HEK293T (cell line): ENCODE measurements at regions not wholly inside any gene's neighbourhood (a gene's known extent, or its start where the extent isn't known, plus 50 kb on each side); places are given as distances from the start of the nearest gene placed in this dataset.

Experiments
- ARNT ChIP-seq: fragments of 450-650 bp; IDR thresholded peaks from 2 replicates; pipeline ENCODE4 v1.6.1; 2017; ENCODE audit warnings: mild to moderate bottlenecking
- BHLHE40 ChIP-seq: fragments of 450-650 bp; IDR thresholded peaks from 2 replicates; pipeline ENCODE4 v1.6.1; 2016; ENCODE audit warnings: mild to moderate bottlenecking, moderate library complexity, borderline replicate concordance
- CTBP1 ChIP-seq: fragments of 450-650 bp; IDR thresholded peaks from 2 replicates; pipeline ENCODE4 v1.6.1; 2016; ENCODE audit warnings: borderline replicate concordance
- ELF4 ChIP-seq: fragments of 450-650 bp; IDR thresholded peaks from 2 replicates; pipeline ENCODE4 v1.6.1; 2017; ENCODE audit warnings: antibody characterized with exemption
- FOXA1 ChIP-seq: fragments of 450-650 bp; IDR thresholded peaks from 2 replicates; pipeline ENCODE4 v1.6.1; 2016; ENCODE audit warnings: mild to moderate bottlenecking
- FOXK2 ChIP-seq: fragments of 450-650 bp; IDR thresholded peaks from 2 replicates; pipeline ENCODE4 v1.6.1; 2016; ENCODE audit warnings: mild to moderate bottlenecking
- FOXM1 ChIP-seq: fragments of 450-650 bp; IDR thresholded peaks from 2 replicates; pipeline ENCODE4 v1.6.1; 2017; ENCODE audit warnings: mild to moderate bottlenecking, borderline replicate concordance
- HDGF ChIP-seq: fragments of 450-650 bp; IDR thresholded peaks from 2 replicates; pipeline ENCODE4 v1.6.1; 2017; ENCODE audit warnings: antibody characterized with exemption, borderline replicate concordance
- LEF1 ChIP-seq: fragments of 450-650 bp; IDR thresholded peaks from 2 replicates; pipeline ENCODE4 v1.6.1; 2017; ENCODE audit warnings: mild to moderate bottlenecking, borderline replicate concordance
- NFRKB ChIP-seq: fragments of 450-650 bp; IDR thresholded peaks from 2 replicates; pipeline ENCODE4 v1.6.1; 2016; ENCODE audit warnings: mild to moderate bottlenecking, moderate library complexity
- PKNOX1 ChIP-seq: fragments of 450-650 bp; IDR thresholded peaks from 2 replicates; pipeline ENCODE4 v1.6.1; 2016
- SP1 ChIP-seq: fragments of 450-650 bp; IDR thresholded peaks from 2 replicates; pipeline ENCODE4 v1.6.1; 2017
- TARDBP ChIP-seq: fragments of 450-650 bp; IDR thresholded peaks from 2 replicates; pipeline ENCODE4 v1.6.1; 2016
- ZNF384 ChIP-seq: fragments of 450-650 bp; IDR thresholded peaks from 2 replicates; pipeline ENCODE4 v1.6.1; 2016

- TF ChIP-seq SP1 (no peak), BHLHE40 (no peak), ELF4 (no peak), FOXM1 (no peak), ZNF384 (no peak), NFRKB (no peak), FOXA1 (no peak), CTBP1 (no peak), TARDBP (no peak), PKNOX1 (no peak), HDGF (no peak), LEF1 (no peak), FOXK2 (no peak), ARNT (no peak)
These were observed 371.6 kb upstream of the OBI1 start for GRCh38 chr13:79030513-79030912.
